HG03045 (cell line): ENCODE measurements at regions not wholly inside any gene's neighbourhood (a gene's known extent, or its start where the extent isn't known, plus 50 kb on each side); places are given as distances from the start of the nearest gene placed in this dataset.

Experiments
- ATAC-seq: cut with Tn5 transposase; IDR thresholded peaks from one replicate; pipeline ENCODE4 v1.9.1; 2021; ENCODE audit warnings: mild to moderate bottlenecking, moderate library complexity; ENCODE audit not compliant: unreplicated experiment

DNA sequence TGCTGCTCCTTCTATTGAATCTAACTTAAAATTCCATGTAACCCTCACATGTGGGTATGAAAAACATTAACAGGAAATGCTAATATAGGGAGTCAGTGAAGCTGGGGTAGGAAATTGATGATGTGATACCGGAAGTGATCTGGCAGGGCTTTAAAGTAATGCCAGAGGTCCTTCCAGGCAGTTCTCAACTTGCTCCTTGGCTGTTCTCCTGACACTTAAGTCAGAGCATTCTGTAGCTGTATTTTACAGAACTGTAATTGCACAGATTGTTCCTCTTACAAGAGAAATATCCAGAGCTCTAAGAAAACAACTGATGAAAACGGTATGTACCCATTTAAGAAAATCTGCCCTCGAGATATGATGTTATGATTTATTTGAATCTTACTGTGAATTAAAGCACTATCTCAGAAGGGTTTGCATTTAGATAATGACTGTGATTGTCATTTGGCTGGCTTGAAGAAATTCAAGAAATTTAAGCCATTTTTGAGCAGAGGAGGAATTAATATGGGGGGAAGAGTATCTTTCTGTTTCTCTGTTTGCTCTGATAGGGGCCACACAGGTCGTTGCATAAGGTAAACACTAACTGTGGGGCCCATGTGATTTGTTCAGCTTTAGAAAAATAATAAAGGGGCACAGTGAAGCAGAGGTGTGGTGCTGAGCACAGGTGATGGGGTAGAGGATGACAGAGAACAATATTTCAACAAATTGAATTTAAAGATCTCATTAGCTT lies 88.4 kb downstream of the BBS10 start:
- no peak for ATAC-seq

GRCh38 chr12:76259106-76259505 lies 89.1 kb downstream of the BBS10 start:
- ATAC-seq: no peak

DNA sequence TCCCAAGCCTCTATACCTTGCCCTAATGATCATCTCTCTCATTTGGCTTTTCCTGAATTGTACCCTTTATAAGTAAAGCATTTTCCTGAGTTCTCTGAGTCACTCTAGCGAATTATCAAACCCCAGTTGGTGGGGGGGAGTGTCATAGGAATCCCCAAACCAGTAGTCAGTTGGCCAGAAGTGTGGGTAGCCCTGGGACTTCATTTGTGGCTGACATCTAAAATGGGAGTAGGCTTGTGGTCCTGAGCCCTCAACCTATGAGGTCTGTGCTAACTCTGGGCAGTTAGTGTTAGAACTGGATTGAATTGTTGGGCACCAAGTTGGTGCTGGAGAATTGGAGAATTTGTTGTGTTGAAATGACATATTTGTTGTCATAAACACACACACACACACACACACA lies 91.3 kb downstream of the BBS10 start:
- ATAC-seq: no peak

GRCh38 chr12:76256321-76256720 lies 91.9 kb downstream of the BBS10 start:
- ATAC-seq: no peak

- no peak for ATAC-seq
Measured at GRCh38 chr12:76255692-76256091, 92.5 kb downstream of the BBS10 start.

DNA sequence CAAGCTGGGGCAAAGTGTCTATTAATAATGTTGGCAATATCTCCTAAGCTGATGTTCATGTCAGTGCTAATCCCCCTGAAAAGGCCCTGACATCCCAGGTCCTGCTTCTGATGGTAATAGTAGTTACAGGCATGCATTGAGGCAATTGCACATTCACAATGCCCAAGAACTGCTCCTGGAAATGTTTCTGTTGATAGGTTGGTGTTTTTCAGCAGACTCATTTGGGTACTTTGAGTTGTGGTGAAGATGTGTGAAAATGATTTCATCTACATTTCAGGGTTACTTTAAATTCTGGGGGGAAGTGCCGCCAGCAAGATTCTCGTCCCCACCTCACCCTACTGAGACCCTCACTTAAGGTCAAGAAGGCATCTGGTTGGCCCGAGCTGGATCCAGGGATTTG lies 92.9 kb downstream of the BBS10 start:
- no peak for ATAC-seq

DNA sequence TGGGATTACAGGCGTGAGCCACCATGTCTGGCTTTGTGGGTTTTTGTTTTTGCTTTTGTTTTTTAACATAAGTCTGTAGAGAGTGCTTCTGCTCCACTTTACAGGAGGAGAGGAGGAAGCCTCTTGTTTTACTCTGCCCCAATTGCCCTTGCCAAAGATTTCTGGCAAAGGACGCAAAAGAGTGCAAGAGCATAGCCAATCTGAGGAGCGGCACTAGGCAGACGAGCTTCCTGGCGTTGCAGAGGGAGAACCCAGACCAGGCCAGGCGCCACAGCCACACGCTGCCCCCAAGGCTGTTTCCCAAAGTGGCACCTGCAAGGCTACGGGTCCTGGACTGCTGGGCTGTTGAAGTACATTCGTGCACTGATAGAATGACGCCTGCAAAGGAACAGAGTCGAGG lies 96.2 kb downstream of the BBS10 start:
- ATAC-seq: no peak

DNA sequence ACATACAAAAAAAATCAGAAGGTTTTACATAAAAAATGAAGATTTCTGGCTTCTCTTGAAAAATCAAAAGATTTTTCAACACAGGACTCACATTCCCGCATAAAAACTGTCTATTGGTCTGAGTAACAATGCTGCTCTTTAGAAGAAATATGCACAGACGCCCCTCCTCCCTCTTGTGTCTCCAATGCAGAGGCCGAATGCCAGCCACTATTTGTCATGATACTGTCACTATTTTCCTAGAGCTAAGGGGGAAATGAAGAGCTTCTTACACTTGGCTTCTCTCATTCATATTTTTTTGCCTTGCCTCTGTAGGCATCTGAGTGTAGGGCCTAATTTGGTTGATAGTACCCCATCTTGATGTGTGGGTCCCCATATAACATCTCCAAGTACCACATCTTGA lies 98.0 kb downstream of the BBS10 start:
- ATAC-seq: no peak

DNA sequence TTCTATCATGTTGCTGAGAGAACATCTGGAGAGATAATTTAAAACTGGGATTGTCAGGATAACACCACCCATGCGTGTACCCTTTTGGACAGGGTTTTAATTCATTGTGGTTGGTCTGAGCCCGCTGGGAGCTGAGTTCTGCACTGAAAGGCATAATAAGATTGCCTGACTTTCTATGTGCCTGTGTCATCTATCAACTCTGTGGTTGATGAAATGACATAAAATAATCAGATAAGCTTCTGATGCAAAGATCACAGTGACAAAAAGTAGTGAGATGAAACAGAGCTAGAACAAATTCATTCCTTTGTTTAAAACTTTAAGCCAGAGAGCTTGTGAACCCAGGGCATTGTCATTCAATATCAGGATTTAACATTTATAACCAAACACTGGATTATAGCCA lies 98.7 kb downstream of the BBS10 start:
- ATAC-seq: no peak

- ATAC-seq: no peak
Measured at GRCh38 chr12:76247992-76248391, 100.2 kb downstream of the BBS10 start.

DNA sequence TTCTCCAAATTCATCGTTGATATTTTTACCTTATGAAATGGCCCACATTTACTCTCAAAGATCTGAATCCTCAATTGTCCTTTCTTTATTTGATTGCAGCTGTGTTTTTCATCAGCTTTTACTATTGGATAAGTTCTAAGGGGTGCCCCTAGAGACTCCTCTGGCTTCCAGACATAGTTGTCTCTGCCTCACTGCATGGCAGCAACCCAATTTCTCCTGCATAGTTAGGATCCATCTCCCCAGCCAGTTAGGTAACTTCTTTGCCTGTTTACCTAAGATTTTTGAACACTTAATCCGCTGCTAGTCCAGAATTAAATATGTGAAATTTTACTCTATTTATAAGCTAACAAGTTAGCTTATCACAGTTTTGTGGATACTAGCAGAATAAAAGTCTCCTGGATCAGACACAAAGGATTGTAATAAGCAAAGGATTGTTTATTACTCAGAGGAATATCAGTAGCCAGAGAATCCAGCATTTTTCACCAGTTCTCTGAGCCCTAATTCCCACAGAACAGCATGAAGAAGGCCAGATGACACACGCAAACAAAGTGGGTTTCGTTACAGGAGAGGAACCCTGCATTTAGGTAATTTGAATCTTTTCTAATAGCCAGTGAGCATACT lies 101.1 kb downstream of the BBS10 start:
- no peak for ATAC-seq

GRCh38 chr12:76246611-76247010 lies 101.6 kb downstream of the BBS10 start:
- no peak for ATAC-seq

DNA sequence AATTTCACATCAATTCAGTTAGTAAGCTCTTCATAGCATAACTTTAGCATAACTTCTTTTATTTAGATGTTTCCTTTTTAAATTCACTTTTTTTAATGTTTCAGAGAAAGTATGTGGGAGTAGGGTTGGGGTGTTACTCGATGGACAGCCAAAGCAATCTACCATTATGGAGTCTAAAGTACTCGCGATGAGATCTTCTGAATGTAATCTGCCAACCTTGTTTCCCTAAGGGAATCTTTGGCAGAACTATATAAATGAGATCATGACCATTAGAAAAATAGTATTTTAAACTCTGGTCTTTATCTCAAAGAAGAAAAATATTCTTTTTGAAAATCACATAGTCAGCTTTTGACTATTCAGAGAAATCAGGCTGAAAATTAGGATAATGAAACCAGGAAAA lies 103.9 kb downstream of the BBS10 start:
- ATAC-seq: no peak

DNA sequence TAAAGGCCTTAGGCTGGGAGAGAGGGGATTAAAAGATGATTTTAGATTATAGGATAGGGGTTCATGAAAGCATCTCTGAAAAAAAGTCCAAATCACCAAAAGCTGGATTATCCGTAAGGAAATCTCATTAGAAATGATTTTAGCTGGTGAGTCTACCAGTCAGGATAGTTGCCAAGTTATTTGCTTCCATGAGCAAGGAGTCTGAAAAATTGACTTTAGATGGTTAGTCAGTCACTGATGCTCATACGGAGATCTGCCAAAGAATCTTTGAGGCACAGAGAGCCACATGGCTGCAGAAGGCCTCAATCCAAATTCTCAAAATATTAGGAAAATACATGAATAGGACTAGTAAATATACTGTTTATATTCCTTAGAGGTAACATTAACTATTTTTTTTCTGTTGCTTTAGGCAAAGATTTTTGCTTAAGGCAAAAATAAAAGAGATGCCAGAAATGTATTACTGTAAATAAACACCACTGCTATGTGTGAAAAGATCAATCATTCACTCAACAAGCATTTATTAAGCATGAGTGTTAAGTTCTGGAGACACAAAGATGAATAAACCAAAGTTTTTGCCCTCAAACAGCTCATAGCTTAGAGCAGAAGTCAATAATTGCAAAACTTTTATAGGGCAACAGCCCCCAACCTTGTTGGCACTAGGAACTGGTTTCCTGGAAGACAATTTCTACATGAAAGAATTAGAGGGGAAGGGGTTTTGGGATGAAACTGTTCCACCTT lies 105.2 kb downstream of the BBS10 start:
- no peak for ATAC-seq

DNA sequence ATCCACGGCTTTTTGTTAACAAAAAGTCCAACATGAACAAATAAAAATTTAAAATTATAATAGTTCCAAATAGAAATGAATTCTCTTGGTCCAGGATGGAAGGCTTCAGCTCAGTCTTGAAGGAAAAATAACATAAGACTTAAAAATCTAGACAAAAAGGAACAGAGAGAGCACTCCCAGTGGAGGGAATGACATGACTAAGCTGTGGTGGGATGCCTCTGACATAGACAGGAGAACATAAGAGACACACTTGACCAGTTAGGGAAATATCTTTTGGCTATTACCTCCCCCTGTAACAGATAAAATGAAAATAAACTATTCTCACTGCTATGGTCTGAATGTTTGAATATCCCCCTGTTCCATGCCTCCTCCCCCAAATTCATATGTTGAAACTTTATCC lies 106.8 kb downstream of the BBS10 start:
- ATAC-seq: no peak

DNA sequence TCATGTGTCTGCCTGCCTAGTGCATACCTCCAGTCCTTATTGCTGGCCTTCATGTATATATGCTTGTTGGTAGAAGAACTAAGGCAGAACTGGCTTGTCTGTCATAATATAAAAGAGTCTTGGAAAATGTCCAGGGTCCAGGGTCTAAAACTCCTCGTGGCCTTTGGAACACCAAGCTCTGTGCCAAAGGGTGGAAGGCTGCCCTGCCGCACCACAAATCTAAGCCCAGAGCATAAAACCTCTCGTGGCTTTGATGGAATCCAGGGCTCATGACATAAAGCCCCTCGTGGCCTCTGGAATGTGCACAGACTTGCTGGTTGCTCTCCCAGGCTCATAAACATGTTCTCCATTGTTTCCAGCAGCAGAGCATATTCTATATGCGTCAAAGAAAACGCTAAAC lies 107.9 kb downstream of the BBS10 start:
- ATAC-seq: no peak

GRCh38 chr12:76238688-76239087 lies 109.5 kb downstream of the BBS10 start:
- no peak for ATAC-seq

GRCh38 chr12:76237086-76237701 lies 111.0 kb downstream of the BBS10 start:
- ATAC-seq: no peak

- ATAC-seq: no peak
Measured at GRCh38 chr12:76236640-76237039, 111.6 kb downstream of the BBS10 start.

DNA sequence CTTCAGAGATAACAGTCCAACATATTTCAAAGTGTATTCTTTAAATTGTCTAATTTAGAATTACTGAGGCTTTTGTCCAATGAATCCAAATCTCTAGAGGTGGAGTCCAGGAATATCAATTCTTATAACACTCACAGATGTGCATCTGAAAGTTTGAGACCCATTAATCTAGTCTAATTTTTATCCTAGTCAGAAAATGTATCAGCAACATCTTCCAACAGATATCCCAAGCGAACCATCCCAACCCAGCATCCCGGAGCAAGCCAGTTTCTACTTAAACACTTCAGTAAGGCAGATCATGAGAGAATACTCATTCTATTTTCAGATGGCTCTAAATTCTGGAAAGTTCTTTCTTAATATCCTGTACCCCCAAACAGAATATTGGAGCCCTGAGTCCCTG lies 113.5 kb downstream of the BBS10 start:
- no peak for ATAC-seq

DNA sequence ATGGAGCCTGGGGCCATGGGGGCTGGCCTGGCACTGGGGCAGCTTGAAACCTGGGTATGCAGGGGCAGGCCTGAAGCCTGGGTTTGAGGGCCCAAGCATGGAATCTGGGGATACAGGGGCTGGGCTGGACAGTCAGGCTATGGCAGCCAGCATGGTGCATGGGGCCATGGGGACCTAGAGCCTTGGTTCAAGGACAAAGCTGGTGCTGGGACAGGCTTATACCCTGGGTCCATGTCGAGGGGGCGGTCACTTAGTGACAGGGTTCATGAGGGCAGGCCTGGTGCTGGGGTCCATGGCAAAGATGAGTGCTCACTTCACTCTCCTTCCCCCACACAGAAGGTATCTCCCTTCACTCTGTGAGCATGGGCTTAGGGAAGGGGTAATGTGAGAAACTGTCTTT lies 116.2 kb downstream of the BBS10 start:
- no peak for ATAC-seq

DNA sequence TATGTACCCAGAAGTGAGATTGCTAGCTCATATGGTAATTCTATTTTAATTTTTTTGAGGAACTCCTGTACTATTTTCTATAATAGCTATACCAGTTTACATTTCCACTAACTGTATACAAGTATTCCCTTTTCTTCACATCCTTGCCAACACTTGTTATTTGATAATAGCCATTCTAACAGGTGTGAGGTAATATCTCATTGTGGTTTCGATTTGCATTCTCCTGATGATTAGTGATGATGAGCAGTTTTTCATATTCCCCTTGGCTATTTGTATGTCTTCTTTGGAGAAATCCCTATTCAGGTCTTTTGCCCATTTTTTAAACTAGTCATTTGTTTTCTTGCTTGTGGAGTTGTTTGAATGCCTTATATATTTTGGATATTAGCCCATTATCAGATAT lies 121.3 kb downstream of the BBS10 start:
- ATAC-seq: no peak
